ENCODE measurements at regions not wholly inside any gene's neighbourhood (a gene's known extent, or its start where the extent isn't known, plus 50 kb on each side); places are given as distances from the start of the nearest gene placed in this dataset.

DNA sequence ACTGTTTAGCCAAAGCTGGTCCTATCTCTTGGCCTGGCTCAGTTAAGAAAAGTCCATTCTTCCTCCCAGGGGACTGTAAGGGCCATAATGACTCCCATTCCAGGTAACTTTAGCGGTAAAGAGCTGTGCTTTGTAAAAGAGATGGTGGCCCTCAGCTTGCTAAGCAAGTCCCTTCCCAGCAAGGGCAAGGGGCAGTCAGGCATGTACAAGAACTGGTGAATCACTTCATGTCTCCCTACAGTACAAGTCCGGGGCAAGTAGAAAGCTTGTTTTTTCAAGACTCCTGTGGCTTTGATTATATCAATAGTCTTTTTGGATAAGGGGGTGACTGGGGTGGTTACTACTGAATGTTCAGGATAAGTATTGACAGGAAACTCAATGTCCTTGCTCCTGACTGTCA, 88.9 kb downstream of the SLC25A15 start:
- peaks cover 0 to 54% of the 10 kb centered on the region in 2 donors for H3K36me3 ChIP-seq
- no peaks in the 10 kb centered on the region for H3K27me3 ChIP-seq
- TF ChIP-seq CTCF (IDR thresholded peaks at IDR 0.05), result no peak
- TF ChIP-seq POLR2AphosphoS5 (IDR thresholded peaks at IDR 0.05; ENCODE audit: insufficient read depth in 1 of 2, low read depth in 1 of 2), result no peak
- TF ChIP-seq POLR2A (IDR thresholded peaks at IDR 0.05), result no peak
- DNase-seq (ENCODE audit: extremely low spot score in 2 of 2), result no peak
- H3K9me3 ChIP-seq, result peaks cover 37% of the 10 kb centered on the region
- no peak overlapping the region for H3K4me3 ChIP-seq
- intact Hi-C loops (cut with DNase I), result no loop called here
- H3K4me1 ChIP-seq, result no peaks in the 10 kb centered on the region
- no peak overlapping the region for H3K27ac ChIP-seq

GRCh38 chr13:40878823-40879222, 89.4 kb downstream of the SLC25A15 start:
- peaks cover 0 to 49% of the 10 kb centered on the region in 2 donors for H3K36me3 ChIP-seq
- H3K4me3 ChIP-seq, result no peak overlapping the region
- DNase-seq (ENCODE audit: extremely low spot score in 2 of 2), result no peak
- H3K27ac ChIP-seq, result no peak overlapping the region
- no peaks in the 10 kb centered on the region for H3K4me1 ChIP-seq
- TF ChIP-seq POLR2AphosphoS5 (IDR thresholded peaks at IDR 0.05; ENCODE audit: insufficient read depth in 1 of 2, low read depth in 1 of 2) (no peak), POLR2A (IDR thresholded peaks at IDR 0.05) (no peak)
- H3K27me3 ChIP-seq, result no peaks in the 10 kb centered on the region
- H3K9me3 ChIP-seq, result peaks cover 32% of the 10 kb centered on the region
- intact Hi-C loops (cut with DNase I), result no loop called here

All from vagina (tissue), 2 donors.